Neuron (in vitro differentiated cells): ENCODE measurements at regions not wholly inside any gene's neighbourhood (a gene's known extent, or its start where the extent isn't known, plus 50 kb on each side); places are given as distances from the start of the nearest gene placed in this dataset.

Experiments used
- H2AFZ ChIP-seq: one replicate; pipeline ENCODE4 v1.6.1; 2013; ENCODE audit warnings: low read depth, mild to moderate bottlenecking, inconsistent platforms, low read length, moderate library complexity
- H3K27me3 ChIP-seq: one replicate; pipeline ENCODE4 v1.6.1; 2013; ENCODE audit warnings: low read length; ENCODE audit not compliant: insufficient read depth
- H3K36me3 ChIP-seq: one replicate; pipeline ENCODE4 v1.6.1; 2013; ENCODE audit warnings: low read length; ENCODE audit not compliant: insufficient read depth
- H3K4me1 ChIP-seq: one replicate; pipeline ENCODE4 v1.6.1; 2013; ENCODE audit warnings: low read length; ENCODE audit not compliant: insufficient read depth
- H3K4me3 ChIP-seq: 2 replicates; pipeline ENCODE4 v1.5.1; 2013; ENCODE audit warnings: mild to moderate bottlenecking, low read length, moderate library complexity
- H3K9me3 ChIP-seq: one replicate; pipeline ENCODE4 v1.6.1; 2013; ENCODE audit warnings: low read length

GRCh38 chr2:67727131-67727530 lies 330.0 kb downstream of the ETAA1 start:
- Histone ChIP-seq H3K36me3 (no peaks in the 10 kb centered on the region), H3K4me3 (no peak overlapping the region), H3K27me3 (no peaks in the 10 kb centered on the region), H2AFZ (no peak overlapping the region), H3K4me1 (peaks cover 3% of the 10 kb centered on the region), H3K9me3 (no peaks in the 10 kb centered on the region)

- no peak overlapping the region for H2AFZ ChIP-seq
Observed at GRCh38 chr2:67727623-67728022, 330.5 kb downstream of the ETAA1 start.

GRCh38 chr2:67729474-67729873 lies 332.3 kb downstream of the ETAA1 start:
- Histone ChIP-seq H3K9me3 (no peaks in the 10 kb centered on the region), H3K4me1 (peaks cover 3% of the 10 kb centered on the region), H2AFZ (no peak overlapping the region), H3K36me3 (no peaks in the 10 kb centered on the region), H3K4me3 (no peak overlapping the region), H3K27me3 (no peaks in the 10 kb centered on the region)

More at GRCh38 chr2:67727623-67728022, 330.5 kb downstream of the ETAA1 start:
- Histone ChIP-seq H3K4me1 (peaks cover 3% of the 10 kb centered on the region), H3K36me3 (no peaks in the 10 kb centered on the region), H3K27me3 (no peaks in the 10 kb centered on the region), H3K4me3 (no peak overlapping the region), H3K9me3 (no peaks in the 10 kb centered on the region)

- H2AFZ ChIP-seq: no peak overlapping the region
- no peak overlapping the region for H3K4me3 ChIP-seq
- no peaks in the 10 kb centered on the region for H3K9me3 ChIP-seq
- no peaks in the 10 kb centered on the region for H3K36me3 ChIP-seq
- no peaks in the 10 kb centered on the region for H3K4me1 ChIP-seq
- H3K27me3 ChIP-seq: no peaks in the 10 kb centered on the region
Observed at GRCh38 chr2:67733517-67733916, 329.3 kb downstream of the C1D start.

- Histone ChIP-seq H3K27me3 (no peaks in the 10 kb centered on the region), H3K9me3 (no peaks in the 10 kb centered on the region), H3K4me1 (no peaks in the 10 kb centered on the region), H3K4me3 (no peak overlapping the region), H3K36me3 (no peaks in the 10 kb centered on the region), H2AFZ (no peak overlapping the region)
Observed at GRCh38 chr2:67752199-67752598, 310.6 kb downstream of the C1D start.

- Histone ChIP-seq H3K9me3 (no peaks in the 10 kb centered on the region), H3K36me3 (no peaks in the 10 kb centered on the region), H3K4me1 (no peaks in the 10 kb centered on the region), H3K4me3 (no peak overlapping the region), H3K27me3 (no peaks in the 10 kb centered on the region), H2AFZ (no peak overlapping the region)
Observed at GRCh38 chr2:67752969-67753368, 309.8 kb downstream of the C1D start.

GRCh38 chr2:67755156-67755882 lies 307.5 kb downstream of the C1D start:
- no peak overlapping the region for H2AFZ ChIP-seq
- no peaks in the 10 kb centered on the region for H3K9me3 ChIP-seq
- no peak overlapping the region for H3K4me3 ChIP-seq
- H3K27me3 ChIP-seq: no peaks in the 10 kb centered on the region
- H3K36me3 ChIP-seq: no peaks in the 10 kb centered on the region
- no peaks in the 10 kb centered on the region for H3K4me1 ChIP-seq

- Histone ChIP-seq H3K36me3 (no peaks in the 10 kb centered on the region), H2AFZ (no peak overlapping the region), H3K9me3 (no peaks in the 10 kb centered on the region), H3K4me3 (no peak overlapping the region), H3K27me3 (no peaks in the 10 kb centered on the region), H3K4me1 (no peaks in the 10 kb centered on the region)
Observed at GRCh38 chr2:67760995-67761394, 301.8 kb downstream of the C1D start.

- H3K9me3 ChIP-seq: no peaks in the 10 kb centered on the region
- H3K4me3 ChIP-seq: no peak overlapping the region
- no peak overlapping the region for H2AFZ ChIP-seq
- H3K27me3 ChIP-seq: no peaks in the 10 kb centered on the region
- H3K36me3 ChIP-seq: no peaks in the 10 kb centered on the region
- no peaks in the 10 kb centered on the region for H3K4me1 ChIP-seq
Observed at GRCh38 chr2:67771380-67771779, 291.4 kb downstream of the C1D start.

GRCh38 chr2:67772216-67773170 lies 290.3 kb downstream of the C1D start:
- H3K4me3 ChIP-seq: no peak overlapping the region
- no peak overlapping the region for H2AFZ ChIP-seq
- no peaks in the 10 kb centered on the region for H3K4me1 ChIP-seq
- H3K9me3 ChIP-seq: no peaks in the 10 kb centered on the region
- no peaks in the 10 kb centered on the region for H3K36me3 ChIP-seq
- no peaks in the 10 kb centered on the region for H3K27me3 ChIP-seq

- Histone ChIP-seq H3K36me3 (no peaks in the 10 kb centered on the region), H3K4me1 (no peaks in the 10 kb centered on the region), H3K4me3 (no peak overlapping the region), H2AFZ (no peak overlapping the region), H3K27me3 (no peaks in the 10 kb centered on the region), H3K9me3 (no peaks in the 10 kb centered on the region)
Observed at GRCh38 chr2:67773851-67774250, 289.0 kb downstream of the C1D start.

GRCh38 chr2:67776276-67776675 lies 286.5 kb downstream of the C1D start:
- Histone ChIP-seq H3K4me1 (no peaks in the 10 kb centered on the region), H3K9me3 (no peaks in the 10 kb centered on the region), H3K36me3 (no peaks in the 10 kb centered on the region), H3K27me3 (no peaks in the 10 kb centered on the region), H3K4me3 (no peak overlapping the region), H2AFZ (no peak overlapping the region)

GRCh38 chr2:67777010-67777409 lies 285.8 kb downstream of the C1D start:
- Histone ChIP-seq H2AFZ (no peak overlapping the region), H3K4me1 (no peaks in the 10 kb centered on the region), H3K27me3 (no peaks in the 10 kb centered on the region), H3K36me3 (no peaks in the 10 kb centered on the region), H3K9me3 (no peaks in the 10 kb centered on the region), H3K4me3 (no peak overlapping the region)
